ENCODE measurements at regions not wholly inside any gene's neighbourhood (a gene's known extent, or its start where the extent isn't known, plus 50 kb on each side); places are given as distances from the start of the nearest gene placed in this dataset.

DNA sequence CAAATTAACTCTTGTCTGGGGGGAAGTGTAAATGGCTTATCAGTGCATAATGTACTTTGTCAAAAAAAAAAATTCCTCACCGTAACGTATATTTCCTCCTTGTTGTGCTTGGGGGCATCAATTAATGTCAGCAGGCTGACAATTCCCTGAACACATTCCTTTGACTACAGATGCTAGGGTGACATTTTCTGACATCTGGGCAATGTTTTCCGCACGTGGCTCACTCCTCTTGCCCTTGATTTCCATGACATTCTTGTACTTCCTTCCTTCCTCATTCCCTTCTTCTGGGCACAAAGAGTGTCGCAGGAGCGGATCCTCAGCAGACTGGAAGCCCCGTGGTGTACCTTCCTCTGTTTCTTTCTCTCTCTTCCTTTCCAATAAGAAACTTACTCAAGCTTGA lies 173.7 kb downstream of the SP3 start:
- H3K4me2 ChIP-seq (ENCODE audit: insufficient read depth in 1 of 2, low read depth in 2 of 2, low read length in 2 of 2), result no peak overlapping the region
- H3K4me3 ChIP-seq (ENCODE audit: extremely low read depth in 1 of 4, insufficient read depth in 2 of 4, low read depth in 3 of 4, low read length in 4 of 4), result no peak overlapping the region
- H4K5ac ChIP-seq (ENCODE audit: insufficient read length, low read depth, low read length), result no peak overlapping the region
- no peak for FAIRE-seq
- H3K23ac ChIP-seq (ENCODE audit: insufficient read length), result no peak overlapping the region
- H3K4ac ChIP-seq (replicated peaks; ENCODE audit: insufficient read length, low read depth, low read length), result no peak overlapping the region
- no peak overlapping the region for H2AFZ ChIP-seq (ENCODE audit: low read length)
- no peaks in the 10 kb centered on the region for H3K27me3 ChIP-seq (replicated peaks in 1 of 4; ENCODE audit: control insufficient read depth in 3 of 4, extremely low read depth in 1 of 4, insufficient read depth in 3 of 4, low read length in 3 of 4)
- H3K18ac ChIP-seq (ENCODE audit: extremely low read depth, low read length), result no peak overlapping the region
- H3K14ac ChIP-seq (ENCODE audit: insufficient read length), result no peak overlapping the region
- no peak overlapping the region for H2AK5ac ChIP-seq (ENCODE audit: low read depth, low read length)
- no peaks in the 10 kb centered on the region for H3K79me1 ChIP-seq (ENCODE audit: low read depth, low read length)
- H3K36me3 ChIP-seq (ENCODE audit: control insufficient read depth in 2 of 4, insufficient read depth in 4 of 4, low read length in 3 of 4), result no peaks in the 10 kb centered on the region
- no peak overlapping the region for H2BK5ac ChIP-seq (ENCODE audit: low read depth, low read length)
- H4K8ac ChIP-seq (ENCODE audit: extremely low read depth, insufficient read depth, low read length), result no peak overlapping the region
- no peak overlapping the region for H3K27ac ChIP-seq (ENCODE audit: low read depth, low read length)
- CTCF ChIA-PET (ENCODE audit: partially characterized antibody), result no interaction called here
- no peak overlapping the region for H2BK12ac ChIP-seq (ENCODE audit: low read depth, low read length)
- H2BK120ac ChIP-seq (replicated peaks; ENCODE audit: low read depth, low read length), result no peak overlapping the region
- POLR2A ChIA-PET (ENCODE audit: partially characterized antibody), result no interaction called here
- H3K4me1 ChIP-seq (replicated peaks in 1 of 4; ENCODE audit: control insufficient read depth in 3 of 4, insufficient read depth in 4 of 4, low read length in 3 of 4), result peaks cover 0 to 8% (median 3%) of the 10 kb centered on the region in 4 experiments; a peak in 3 of 7 replicates
- H4K20me1 ChIP-seq (replicated peaks in 1 of 2; ENCODE audit: control insufficient read depth in 1 of 2, insufficient read depth in 2 of 2, low read length in 2 of 2), result no peaks in the 10 kb centered on the region
- H4K91ac ChIP-seq (replicated peaks; ENCODE audit: insufficient read length, low read length), result no peak overlapping the region
- no peaks in the 10 kb centered on the region for H3K9me3 ChIP-seq (ENCODE audit: insufficient read depth in 2 of 2, low read depth in 1 of 2, low read length in 1 of 2)
- no peak overlapping the region for H3K9ac ChIP-seq (replicated peaks in 1 of 4; ENCODE audit: extremely low read depth in 1 of 4, low read depth in 3 of 4, low read length in 3 of 4)
- H3K23me2 ChIP-seq (ENCODE audit: low read depth, low read length), result no peaks in the 10 kb centered on the region
- no peak overlapping the region for H2BK15ac ChIP-seq (ENCODE audit: low read length)
- WGBS, 2 experiments (ENCODE audit: extremely low coverage in 1 of 2, insufficient coverage in 1 of 2, insufficient read length in 1 of 2, insufficient replicate concordance in 2 of 2, low coverage in 1 of 2, low lambda C conversion rate in 2 of 2, missing lambda C conversion rate in 1 of 2), result 79% methylated on average over 7 of the region's 7 CpGs; no CpG with 5 or more reads in 1 of the 2 experiments
- peak in 1 of 2 experiments; percentile 28 for DNase-seq (ENCODE audit: low read depth in 1 of 2, low spot score in 2 of 2)
- H3K56ac ChIP-seq (replicated peaks; ENCODE audit: insufficient read length, low read depth, low read length), result no peak overlapping the region
- H3K79me2 ChIP-seq (ENCODE audit: control insufficient read depth in 1 of 2, insufficient read depth in 2 of 2, low read length in 2 of 2), result no peaks in the 10 kb centered on the region
- no peak overlapping the region for H2BK20ac ChIP-seq (ENCODE audit: low read length)
- TF ChIP-seq RFX5 (IDR thresholded peaks at IDR 0.05; ENCODE audit: borderline replicate concordance, low read depth, low read length) (no peak), CTBP2 (IDR thresholded peaks at IDR 0.05; ENCODE audit: borderline replicate concordance, insufficient read depth, insufficient read length, low read length) (no peak), EP300 (IDR thresholded peaks at IDR 0.05; ENCODE audit: borderline replicate concordance in 1 of 2, low read depth in 2 of 2, low read length in 2 of 2) (no peak), FOSL1 (IDR thresholded peaks at IDR 0.05; ENCODE audit: insufficient read depth, low read depth, low read length) (no peak), EZH2 (IDR thresholded peaks at IDR 0.05; ENCODE audit: low read depth, low read length, severe bottlenecking) (no peak), NANOG (IDR thresholded peaks at IDR 0.05; ENCODE audit: insufficient read depth, low read depth, low read length, poor library complexity, severe bottlenecking) (no peak), BACH1 (IDR thresholded peaks at IDR 0.05; ENCODE audit: low read length) (no peak), POU5F1 (IDR thresholded peaks at IDR 0.05; ENCODE audit: low read depth, low read length) (no peak)
- TF ChIP-seq, protein P1, sequence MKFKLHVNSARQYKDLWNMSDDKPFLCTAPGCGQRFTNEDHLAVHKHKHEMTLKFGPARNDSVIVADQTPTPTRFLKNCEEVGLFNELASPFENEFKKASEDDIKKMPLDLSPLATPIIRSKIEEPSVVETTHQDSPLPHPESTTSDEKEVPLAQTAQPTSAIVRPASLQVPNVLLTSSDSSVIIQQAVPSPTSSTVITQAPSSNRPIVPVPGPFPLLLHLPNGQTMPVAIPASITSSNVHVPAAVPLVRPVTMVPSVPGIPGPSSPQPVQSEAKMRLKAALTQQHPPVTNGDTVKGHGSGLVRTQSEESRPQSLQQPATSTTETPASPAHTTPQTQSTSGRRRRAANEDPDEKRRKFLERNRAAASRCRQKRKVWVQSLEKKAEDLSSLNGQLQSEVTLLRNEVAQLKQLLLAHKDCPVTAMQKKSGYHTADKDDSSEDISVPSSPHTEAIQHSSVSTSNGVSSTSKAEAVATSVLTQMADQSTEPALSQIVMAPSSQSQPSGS (IDR thresholded peaks at IDR 0.05; ENCODE audit: low read length), result no peak
- TF ChIP-seq, protein P2, sequence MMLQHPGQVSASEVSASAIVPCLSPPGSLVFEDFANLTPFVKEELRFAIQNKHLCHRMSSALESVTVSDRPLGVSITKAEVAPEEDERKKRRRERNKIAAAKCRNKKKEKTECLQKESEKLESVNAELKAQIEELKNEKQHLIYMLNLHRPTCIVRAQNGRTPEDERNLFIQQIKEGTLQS (IDR thresholded peaks at IDR 0.05; ENCODE audit: insufficient read depth, low read depth, low read length), result no peak
